Muscle layer of colon (tissue), 2 donors: ENCODE measurements at regions not wholly inside any gene's neighbourhood (a gene's known extent, or its start where the extent isn't known, plus 50 kb on each side); places are given as distances from the start of the nearest gene placed in this dataset.

Source experiments
- H3K27ac ChIP-seq: one replicate; pipeline ENCODE4 v1.7.0; 2013; ENCODE audit warnings: low read depth, mild to moderate bottlenecking, low read length, moderate library complexity
- H3K27me3 ChIP-seq, 2 donors: one replicate each; pipeline ENCODE4 v1.7.0; 2013; ENCODE audit warnings: low read length in 2 of 2, mild to moderate bottlenecking in 2 of 2; ENCODE audit not compliant: insufficient read depth in 2 of 2, control insufficient read depth in 1 of 2
- H3K36me3 ChIP-seq: one replicate; pipeline ENCODE4 v1.7.0; 2013; ENCODE audit warnings: mild to moderate bottlenecking, low read length; ENCODE audit not compliant: insufficient read depth
- H3K4me1 ChIP-seq: one replicate; pipeline ENCODE4 v1.7.0; 2013; ENCODE audit warnings: mild to moderate bottlenecking, low read length; ENCODE audit not compliant: insufficient read depth
- H3K4me3 ChIP-seq, 2 donors: one replicate each; pipeline ENCODE4 v1.7.0; 2013; ENCODE audit warnings: low read length in 2 of 2, low read depth in 1 of 2, mild to moderate bottlenecking in 1 of 2, moderate library complexity in 1 of 2
- H3K9ac ChIP-seq: one replicate; pipeline ENCODE4 v1.7.0; 2013; ENCODE audit warnings: low read length
- H3K9me3 ChIP-seq: one replicate; pipeline ENCODE4 v1.7.0; 2013; ENCODE audit warnings: mild to moderate bottlenecking, low read length
- donor health status: abdominal sarcoma.
- donor health status: Adenocarcinoma of cecum.

- Histone ChIP-seq H3K9ac (no peak overlapping the region), H3K36me3 (no peaks in the 10 kb centered on the region), H3K27me3 (no peaks in the 10 kb centered on the region), H3K4me3 (no peak overlapping the region), H3K4me1 (no peaks in the 10 kb centered on the region), H3K27ac (no peak overlapping the region), H3K9me3 (no peaks in the 10 kb centered on the region)
Measured at GRCh38 chr4:81799371-81799770, 327.7 kb upstream of the RASGEF1B start.

DNA sequence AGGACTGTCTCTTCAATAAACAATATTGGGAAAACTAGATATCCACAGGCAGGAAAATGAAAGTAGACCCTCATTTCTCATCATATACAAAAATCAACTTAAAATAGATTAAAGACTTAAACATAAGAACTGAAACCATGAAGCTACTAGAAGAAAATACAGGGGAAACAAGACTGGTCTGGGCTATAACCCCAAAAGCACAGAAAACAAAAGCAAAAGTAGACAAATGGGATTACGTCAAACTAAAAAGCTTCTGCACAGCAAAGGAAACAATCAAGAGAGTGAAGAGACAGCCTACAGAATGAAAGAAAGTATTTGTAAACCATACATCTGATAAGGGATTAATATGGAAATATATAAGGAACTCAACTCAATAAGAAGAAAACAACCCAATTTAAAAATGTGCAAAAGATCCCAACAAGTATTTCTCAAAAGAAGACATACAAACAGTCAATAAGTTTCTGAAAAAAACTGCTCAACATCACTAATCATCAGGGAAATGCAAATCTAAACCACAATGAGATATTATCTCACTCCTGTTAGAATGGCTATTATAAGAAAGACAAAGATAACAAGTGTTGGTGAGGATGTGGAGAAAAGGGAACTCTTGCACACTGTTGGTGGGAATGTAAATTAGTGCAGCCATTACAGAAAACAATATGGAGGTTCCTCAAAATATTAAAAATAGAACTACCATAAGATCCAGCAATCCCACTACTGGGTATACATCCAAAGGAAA, 325.3 kb upstream of the RASGEF1B start:
- H3K4me1 ChIP-seq = no peaks in the 10 kb centered on the region
- no peaks in the 10 kb centered on the region for H3K27me3 ChIP-seq
- H3K36me3 ChIP-seq = no peaks in the 10 kb centered on the region
- H3K9me3 ChIP-seq = no peaks in the 10 kb centered on the region
- no peak overlapping the region for H3K4me3 ChIP-seq
- no peak overlapping the region for H3K27ac ChIP-seq
- no peak overlapping the region for H3K9ac ChIP-seq

- Histone ChIP-seq H3K4me1 (no peaks in the 10 kb centered on the region), H3K9ac (no peak overlapping the region), H3K4me3 (no peak overlapping the region), H3K36me3 (no peaks in the 10 kb centered on the region), H3K27me3 (no peaks in the 10 kb centered on the region), H3K9me3 (no peaks in the 10 kb centered on the region), H3K27ac (no peak overlapping the region)
Measured at GRCh38 chr4:81792521-81792920, 320.8 kb upstream of the RASGEF1B start.

DNA sequence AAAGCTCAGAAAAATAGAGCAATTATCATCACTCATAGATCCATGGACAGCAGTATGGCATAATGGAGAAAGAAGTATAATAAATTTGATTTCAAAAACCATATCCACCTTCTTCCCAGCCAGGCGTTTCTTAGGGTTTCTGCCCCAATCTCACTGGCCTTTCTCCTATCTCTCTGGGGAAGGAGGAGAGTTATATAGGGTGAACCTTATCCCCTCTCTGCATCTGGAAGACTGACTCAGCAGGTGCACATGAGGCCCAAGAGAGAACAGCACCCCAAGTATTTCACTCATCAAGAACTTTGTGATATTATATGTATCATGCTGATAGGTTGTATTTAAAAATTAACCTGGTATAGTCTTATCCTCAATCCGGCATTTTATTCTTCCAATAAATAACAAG, 318.8 kb upstream of the RASGEF1B start:
- H3K36me3 ChIP-seq = no peaks in the 10 kb centered on the region
- no peaks in the 10 kb centered on the region for H3K27me3 ChIP-seq
- no peak overlapping the region for H3K4me3 ChIP-seq
- H3K9ac ChIP-seq = no peak overlapping the region
- H3K9me3 ChIP-seq = no peaks in the 10 kb centered on the region
- H3K4me1 ChIP-seq = peaks cover 14% of the 10 kb centered on the region
- no peak overlapping the region for H3K27ac ChIP-seq

DNA sequence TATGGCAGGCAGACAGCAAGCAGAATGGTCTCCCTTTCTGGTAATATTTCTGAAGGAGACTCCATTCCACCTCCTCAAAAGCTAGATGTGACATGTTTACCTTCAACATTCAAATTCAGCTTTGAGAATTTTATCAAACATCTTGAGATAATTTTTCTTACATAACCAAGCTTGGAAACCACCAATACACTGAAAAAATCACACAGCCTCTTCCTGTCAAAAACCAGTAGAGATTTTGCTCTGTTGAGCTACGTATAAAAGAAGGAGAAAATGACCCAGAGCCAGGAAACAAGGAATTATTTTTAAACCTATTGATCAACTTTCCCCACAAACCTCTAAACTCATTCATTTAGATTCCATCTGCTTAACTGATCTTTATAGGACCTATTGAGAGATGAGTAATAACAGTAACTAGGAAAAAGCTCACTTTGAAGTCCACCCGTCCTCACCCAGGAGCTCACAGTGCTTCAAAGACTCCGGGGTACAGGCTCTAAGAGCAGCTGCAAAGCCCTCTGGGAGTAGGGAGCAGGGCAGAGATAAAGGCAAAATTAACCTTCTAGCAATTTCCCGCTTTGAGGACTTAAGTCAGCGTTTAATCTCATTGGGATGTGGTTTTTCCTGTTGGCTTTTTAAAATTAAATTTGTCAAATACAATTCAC, 318.2 kb upstream of the RASGEF1B start:
- Histone ChIP-seq H3K9me3 (no peaks in the 10 kb centered on the region), H3K27me3 (no peaks in the 10 kb centered on the region), H3K27ac (no peak overlapping the region), H3K9ac (no peak overlapping the region), H3K4me3 (no peak overlapping the region), H3K4me1 (peaks cover 14% of the 10 kb centered on the region), H3K36me3 (no peaks in the 10 kb centered on the region)

DNA sequence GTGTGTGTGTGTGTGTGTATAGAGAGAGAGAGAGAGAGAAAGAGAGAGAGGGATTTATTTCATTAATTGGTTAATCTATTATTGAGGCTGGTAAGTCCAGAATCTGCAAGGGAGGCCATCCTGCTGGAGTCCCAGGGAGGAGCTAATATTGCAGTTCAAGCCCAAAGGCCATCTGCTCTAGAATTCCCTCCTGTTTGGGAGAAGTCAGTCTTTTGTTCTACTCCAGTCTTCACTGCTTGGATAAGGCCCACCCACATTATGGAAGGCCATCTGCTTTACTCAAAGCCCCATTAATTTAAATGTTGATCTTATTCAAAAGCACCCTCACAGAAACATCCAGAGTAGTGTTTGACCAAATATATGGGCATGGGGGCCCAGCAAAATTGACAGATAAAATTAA, 317.5 kb upstream of the RASGEF1B start:
- Histone ChIP-seq H3K36me3 (no peaks in the 10 kb centered on the region), H3K9ac (no peak overlapping the region), H3K4me1 (peaks cover 14% of the 10 kb centered on the region), H3K4me3 (no peak overlapping the region), H3K9me3 (no peaks in the 10 kb centered on the region), H3K27ac (no peak overlapping the region), H3K27me3 (no peaks in the 10 kb centered on the region)

GRCh38 chr4:81786766-81787165, 315.1 kb upstream of the RASGEF1B start:
- Histone ChIP-seq H3K9ac (no peak overlapping the region), H3K27me3 (no peaks in the 10 kb centered on the region), H3K4me1 (peaks cover 14% of the 10 kb centered on the region), H3K36me3 (no peaks in the 10 kb centered on the region), H3K4me3 (no peak overlapping the region), H3K27ac (no peak overlapping the region), H3K9me3 (no peaks in the 10 kb centered on the region)

DNA sequence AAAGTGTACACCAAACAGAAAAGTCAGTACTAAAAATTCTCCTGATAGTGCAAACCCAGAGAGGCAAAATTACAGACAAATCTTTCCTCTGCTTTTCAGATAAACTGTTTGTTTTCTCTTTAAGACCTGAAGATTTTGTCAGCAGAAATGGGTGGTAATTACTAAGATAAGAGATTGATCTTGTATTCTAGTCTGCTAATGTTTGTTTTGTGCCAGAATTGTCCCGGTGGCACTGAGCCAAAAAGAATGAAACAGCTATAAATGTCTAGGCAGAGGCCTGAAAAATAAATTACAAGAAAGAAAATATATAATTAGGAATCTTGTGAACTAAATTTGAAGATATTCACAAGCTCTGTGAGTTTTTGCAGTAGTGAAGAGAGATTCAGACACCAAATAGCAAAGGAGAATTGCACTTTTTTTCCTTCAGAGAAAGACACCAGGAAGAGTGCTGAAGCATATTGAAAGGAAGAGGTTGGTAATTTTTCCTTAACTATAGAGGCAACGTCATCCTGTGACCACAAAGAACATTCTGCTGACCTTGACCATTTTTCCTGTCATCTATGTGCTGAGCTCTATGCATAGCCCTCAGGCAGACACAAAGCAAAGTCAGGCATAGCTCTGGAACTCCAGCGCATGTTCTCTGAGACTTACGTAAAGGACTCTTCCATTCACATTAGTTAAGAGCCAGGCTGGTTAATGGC, 314.5 kb upstream of the RASGEF1B start:
- Histone ChIP-seq H3K27ac (no peak overlapping the region), H3K27me3 (no peaks in the 10 kb centered on the region), H3K4me1 (peaks cover 14% of the 10 kb centered on the region), H3K9me3 (no peaks in the 10 kb centered on the region), H3K4me3 (no peak overlapping the region), H3K36me3 (no peaks in the 10 kb centered on the region), H3K9ac (no peak overlapping the region)

DNA sequence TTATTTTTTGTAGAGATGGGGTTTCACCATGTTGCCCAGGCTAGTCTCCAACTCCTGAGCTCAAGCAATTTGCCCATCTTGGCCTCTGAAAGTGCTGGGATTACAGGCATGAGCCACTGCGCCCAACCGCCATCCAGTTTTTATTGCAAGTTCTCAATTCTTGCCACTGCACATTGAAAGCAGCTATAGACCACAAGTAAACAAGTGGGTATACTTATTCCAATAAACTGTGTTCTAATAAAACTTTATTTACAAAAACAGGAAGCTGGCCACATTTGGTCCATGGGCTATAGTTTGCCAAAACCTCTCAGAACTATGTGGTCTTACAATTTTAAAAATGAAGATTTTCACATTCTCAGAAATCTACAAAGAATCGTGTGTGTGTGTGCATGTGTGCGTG, 313.6 kb upstream of the RASGEF1B start:
- peaks cover 14% of the 10 kb centered on the region for H3K4me1 ChIP-seq
- no peak overlapping the region for H3K27ac ChIP-seq
- H3K9ac ChIP-seq = no peak overlapping the region
- no peaks in the 10 kb centered on the region for H3K9me3 ChIP-seq
- H3K4me3 ChIP-seq = no peak overlapping the region
- H3K36me3 ChIP-seq = no peaks in the 10 kb centered on the region
- H3K27me3 ChIP-seq = no peaks in the 10 kb centered on the region

DNA sequence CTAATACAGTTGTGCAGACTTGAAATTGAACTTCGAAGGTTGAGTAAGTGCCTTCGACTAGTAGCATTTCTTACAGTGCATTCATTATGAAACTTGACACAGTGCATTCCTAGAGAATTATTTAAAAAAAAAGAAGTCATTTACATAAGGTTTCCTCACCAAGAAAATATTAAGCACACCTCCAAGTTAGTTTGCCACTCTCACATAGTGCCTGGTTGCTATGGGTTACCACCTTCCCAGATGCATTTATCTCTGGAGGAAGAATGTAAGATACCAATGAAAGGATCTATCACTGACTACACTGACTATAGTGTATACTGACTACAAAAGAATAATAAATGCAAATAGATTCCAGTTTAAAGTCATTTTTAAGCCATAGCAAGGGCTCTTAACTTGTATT, 311.9 kb upstream of the RASGEF1B start:
- Histone ChIP-seq H3K27ac (no peak overlapping the region), H3K4me1 (peaks cover 14% of the 10 kb centered on the region), H3K4me3 (no peak overlapping the region), H3K9me3 (no peaks in the 10 kb centered on the region), H3K27me3 (no peaks in the 10 kb centered on the region), H3K9ac (no peak overlapping the region), H3K36me3 (no peaks in the 10 kb centered on the region)

- Histone ChIP-seq H3K9me3 (no peaks in the 10 kb centered on the region), H3K9ac (no peak overlapping the region), H3K27ac (no peak overlapping the region), H3K4me3 (no peak overlapping the region), H3K4me1 (peaks cover 10% of the 10 kb centered on the region), H3K36me3 (no peaks in the 10 kb centered on the region), H3K27me3 (no peaks in the 10 kb centered on the region)
Measured at GRCh38 chr4:81781799-81782198, 310.1 kb upstream of the RASGEF1B start.
